GM23338 (cell line): ENCODE measurements at regions not wholly inside any gene's neighbourhood (a gene's known extent, or its start where the extent isn't known, plus 50 kb on each side); places are given as distances from the start of the nearest gene placed in this dataset.

Experiments used
- ATAC-seq: fragments of 200-7000 bp; cut with Tn5 transposase; 3 replicates; pipeline ENCODE4 v1.9.1; 2020
- DNase-seq: peaks from one replicate; pipeline ENCODE4 v3.0.0-alpha.2; 2015; ENCODE audit warnings: low spot score
- H2AFZ ChIP-seq: fragments of 200-600 bp; sonication (generic); 2 replicates; pipeline ENCODE4 v1.8.0; 2016; ENCODE audit warnings: antibody characterized with exemption, mild to moderate bottlenecking, moderate library complexity
- H3F3A ChIP-seq: fragments of 200-600 bp; sonication (generic); replicated peaks from 2 replicates; pipeline ENCODE4 v1.8.0; 2017; ENCODE audit warnings: antibody characterized with exemption, mixed run types, low read depth
- H3K27ac ChIP-seq: fragments of 200-600 bp; sonication (generic); 2 replicates; pipeline ENCODE4 v1.6.1; 2016; ENCODE audit warnings: low read depth
- H3K27me3 ChIP-seq: fragments of 200-600 bp; sonication (generic); 2 replicates; pipeline ENCODE4 v1.8.0; 2016; ENCODE audit warnings: mild to moderate bottlenecking, mixed run types, moderate library complexity; ENCODE audit not compliant: insufficient read depth
- H3K36me3 ChIP-seq: fragments of 200-600 bp; sonication (generic); 2 replicates; pipeline ENCODE4 v1.8.0; 2016; ENCODE audit warnings: mild to moderate bottlenecking; ENCODE audit not compliant: insufficient read depth
- H3K4me1 ChIP-seq: fragments of 200-600 bp; sonication (generic); 2 replicates; pipeline ENCODE4 v1.8.0; 2016; ENCODE audit warnings: mild to moderate bottlenecking, moderate library complexity; ENCODE audit not compliant: insufficient read depth
- H3K4me2 ChIP-seq: fragments of 200-600 bp; sonication (generic); 2 replicates; pipeline ENCODE4 v1.7.1; 2017; ENCODE audit warnings: mixed run types
- H3K4me3 ChIP-seq: fragments of 200-600 bp; sonication (generic); 2 replicates; pipeline ENCODE4 v1.6.1; 2016; ENCODE audit warnings: mixed run types
- H3K79me2 ChIP-seq: fragments of 200-600 bp; sonication (generic); replicated peaks from 2 replicates; pipeline ENCODE4 v1.8.0; 2017; ENCODE audit warnings: mild to moderate bottlenecking; ENCODE audit not compliant: insufficient read depth
- H3K9me2 ChIP-seq: fragments of 200-600 bp; sonication (generic); 2 replicates; pipeline ENCODE4 v1.8.0; 2017; ENCODE audit not compliant: insufficient read depth
- H4K20me1 ChIP-seq: fragments of 200-600 bp; sonication (generic); replicated peaks from 2 replicates; pipeline ENCODE4 v1.8.0; 2017; ENCODE audit warnings: mild to moderate bottlenecking; ENCODE audit not compliant: insufficient read depth
- H3K27ac Mint-ChIP-seq: 2 replicates; pipeline ENCODE4 v1.8.0; 2020; ENCODE audit warnings: inconsistent platforms, mild to moderate bottlenecking, moderate library complexity, mixed read lengths
- H3K27me3 Mint-ChIP-seq: 3 replicates; pipeline ENCODE4 v1.8.0; 2022; ENCODE audit warnings: low read depth, mild to moderate bottlenecking, moderate library complexity, mixed read lengths, inconsistent platforms; ENCODE audit not compliant: insufficient read depth, poor library complexity
- H3K36me3 Mint-ChIP-seq: 3 replicates; pipeline ENCODE4 v1.8.0; 2021; ENCODE audit warnings: low read depth, mild to moderate bottlenecking, inconsistent platforms, moderate library complexity, mixed read lengths
- H3K4me1 Mint-ChIP-seq: 3 replicates; pipeline ENCODE4 v1.8.0; 2020; ENCODE audit warnings: mild to moderate bottlenecking, inconsistent platforms, mixed read lengths
- H3K4me3 Mint-ChIP-seq: 3 replicates; pipeline ENCODE4 v1.8.0; 2021; ENCODE audit warnings: moderate library complexity, mild to moderate bottlenecking, inconsistent platforms, mixed read lengths
- H3K9me3 Mint-ChIP-seq: 3 replicates; pipeline ENCODE4 v1.8.0; 2020; ENCODE audit warnings: moderate library complexity, mild to moderate bottlenecking, inconsistent platforms, mixed read lengths
- CREB1 ChIP-seq: fragments of 250-450 bp; sonication (Bioruptor Pico); IDR thresholded peaks from 2 replicates; pipeline ENCODE4 v1.5.0; 2020; ENCODE audit warnings: low read depth, mild to moderate bottlenecking, moderate library complexity
- EZH2 ChIP-seq: fragments of 200-600 bp; sonication (generic); IDR thresholded peaks from one replicate; pipeline ENCODE4 v1.8.0; 2017; ENCODE audit warnings: antibody characterized with exemption, mild to moderate bottlenecking, low read depth; ENCODE audit not compliant: unreplicated experiment
- JUNB ChIP-seq: IDR thresholded peaks from one replicate; pipeline ENCODE4 v1.6.1; 2016; ENCODE audit warnings: antibody characterized with exemption; ENCODE audit not compliant: unreplicated experiment
- POLR2AphosphoS5 ChIP-seq: IDR thresholded peaks from 2 replicates; pipeline ENCODE4 v1.6.1; 2016; ENCODE audit warnings: antibody characterized with exemption, low read depth
- REST ChIP-seq: IDR thresholded peaks from one replicate; pipeline ENCODE4 v1.6.1; 2018; ENCODE audit warnings: antibody characterized with exemption; ENCODE audit not compliant: unreplicated experiment
- STAT1 ChIP-seq: IDR thresholded peaks from one replicate; pipeline ENCODE4 v1.6.1; 2016; ENCODE audit warnings: antibody characterized with exemption; ENCODE audit not compliant: unreplicated experiment
- TF ChIP-seq, protein P1 (sequence below): fragments of 250-450 bp; sonication (Bioruptor Pico); IDR thresholded peaks from 2 replicates; pipeline ENCODE4 v1.5.0; 2020; ENCODE audit warnings: mild to moderate bottlenecking, moderate library complexity
- TF ChIP-seq, protein P2 (sequence below), 2 experiments: fragments of 200-600 bp in 1 of 2; sonication (generic) in 1 of 2; conservative IDR thresholded peaks; 2 replicates each; pipeline versions ENCODE4 v1.5.1 to v1.6.1; 2016 to 2017; ENCODE audit warnings: antibody characterized with exemption in 2 of 2, low read depth in 2 of 2, mild to moderate bottlenecking in 2 of 2, moderate library complexity in 1 of 2

GRCh38 chr4:130901321-130901720, 1805.4 kb downstream of the C4orf33 start:
- Histone ChIP-seq H3K9me2 (no peaks in the 10 kb centered on the region), H3K4me1 (no peaks in the 10 kb centered on the region), H4K20me1 (no peaks in the 10 kb centered on the region), H3K27ac (no peak overlapping the region), H3K36me3 (no peaks in the 10 kb centered on the region), H2AFZ (no peak overlapping the region), H3F3A (no peaks in the 10 kb centered on the region), H3K27me3 (no peaks in the 10 kb centered on the region), H3K4me3 (no peak overlapping the region), H3K4me2 (no peak overlapping the region), H3K79me2 (no peaks in the 10 kb centered on the region)
- Mint-ChIP-seq H3K9me3 (no peaks in the 10 kb centered on the region), H3K36me3 (no peaks in the 10 kb centered on the region), H3K4me1 (no peaks in the 10 kb centered on the region), H3K27ac (no peak overlapping the region), H3K4me3 (no peak overlapping the region), H3K27me3 (no peaks in the 10 kb centered on the region)
- ATAC-seq = no peak
- no peak for TF ChIP-seq CREB1 (CRISPR knock-in tag)
- no peak for TF ChIP-seq REST
- no peak for TF ChIP-seq STAT1
- TF ChIP-seq, protein P1, sequence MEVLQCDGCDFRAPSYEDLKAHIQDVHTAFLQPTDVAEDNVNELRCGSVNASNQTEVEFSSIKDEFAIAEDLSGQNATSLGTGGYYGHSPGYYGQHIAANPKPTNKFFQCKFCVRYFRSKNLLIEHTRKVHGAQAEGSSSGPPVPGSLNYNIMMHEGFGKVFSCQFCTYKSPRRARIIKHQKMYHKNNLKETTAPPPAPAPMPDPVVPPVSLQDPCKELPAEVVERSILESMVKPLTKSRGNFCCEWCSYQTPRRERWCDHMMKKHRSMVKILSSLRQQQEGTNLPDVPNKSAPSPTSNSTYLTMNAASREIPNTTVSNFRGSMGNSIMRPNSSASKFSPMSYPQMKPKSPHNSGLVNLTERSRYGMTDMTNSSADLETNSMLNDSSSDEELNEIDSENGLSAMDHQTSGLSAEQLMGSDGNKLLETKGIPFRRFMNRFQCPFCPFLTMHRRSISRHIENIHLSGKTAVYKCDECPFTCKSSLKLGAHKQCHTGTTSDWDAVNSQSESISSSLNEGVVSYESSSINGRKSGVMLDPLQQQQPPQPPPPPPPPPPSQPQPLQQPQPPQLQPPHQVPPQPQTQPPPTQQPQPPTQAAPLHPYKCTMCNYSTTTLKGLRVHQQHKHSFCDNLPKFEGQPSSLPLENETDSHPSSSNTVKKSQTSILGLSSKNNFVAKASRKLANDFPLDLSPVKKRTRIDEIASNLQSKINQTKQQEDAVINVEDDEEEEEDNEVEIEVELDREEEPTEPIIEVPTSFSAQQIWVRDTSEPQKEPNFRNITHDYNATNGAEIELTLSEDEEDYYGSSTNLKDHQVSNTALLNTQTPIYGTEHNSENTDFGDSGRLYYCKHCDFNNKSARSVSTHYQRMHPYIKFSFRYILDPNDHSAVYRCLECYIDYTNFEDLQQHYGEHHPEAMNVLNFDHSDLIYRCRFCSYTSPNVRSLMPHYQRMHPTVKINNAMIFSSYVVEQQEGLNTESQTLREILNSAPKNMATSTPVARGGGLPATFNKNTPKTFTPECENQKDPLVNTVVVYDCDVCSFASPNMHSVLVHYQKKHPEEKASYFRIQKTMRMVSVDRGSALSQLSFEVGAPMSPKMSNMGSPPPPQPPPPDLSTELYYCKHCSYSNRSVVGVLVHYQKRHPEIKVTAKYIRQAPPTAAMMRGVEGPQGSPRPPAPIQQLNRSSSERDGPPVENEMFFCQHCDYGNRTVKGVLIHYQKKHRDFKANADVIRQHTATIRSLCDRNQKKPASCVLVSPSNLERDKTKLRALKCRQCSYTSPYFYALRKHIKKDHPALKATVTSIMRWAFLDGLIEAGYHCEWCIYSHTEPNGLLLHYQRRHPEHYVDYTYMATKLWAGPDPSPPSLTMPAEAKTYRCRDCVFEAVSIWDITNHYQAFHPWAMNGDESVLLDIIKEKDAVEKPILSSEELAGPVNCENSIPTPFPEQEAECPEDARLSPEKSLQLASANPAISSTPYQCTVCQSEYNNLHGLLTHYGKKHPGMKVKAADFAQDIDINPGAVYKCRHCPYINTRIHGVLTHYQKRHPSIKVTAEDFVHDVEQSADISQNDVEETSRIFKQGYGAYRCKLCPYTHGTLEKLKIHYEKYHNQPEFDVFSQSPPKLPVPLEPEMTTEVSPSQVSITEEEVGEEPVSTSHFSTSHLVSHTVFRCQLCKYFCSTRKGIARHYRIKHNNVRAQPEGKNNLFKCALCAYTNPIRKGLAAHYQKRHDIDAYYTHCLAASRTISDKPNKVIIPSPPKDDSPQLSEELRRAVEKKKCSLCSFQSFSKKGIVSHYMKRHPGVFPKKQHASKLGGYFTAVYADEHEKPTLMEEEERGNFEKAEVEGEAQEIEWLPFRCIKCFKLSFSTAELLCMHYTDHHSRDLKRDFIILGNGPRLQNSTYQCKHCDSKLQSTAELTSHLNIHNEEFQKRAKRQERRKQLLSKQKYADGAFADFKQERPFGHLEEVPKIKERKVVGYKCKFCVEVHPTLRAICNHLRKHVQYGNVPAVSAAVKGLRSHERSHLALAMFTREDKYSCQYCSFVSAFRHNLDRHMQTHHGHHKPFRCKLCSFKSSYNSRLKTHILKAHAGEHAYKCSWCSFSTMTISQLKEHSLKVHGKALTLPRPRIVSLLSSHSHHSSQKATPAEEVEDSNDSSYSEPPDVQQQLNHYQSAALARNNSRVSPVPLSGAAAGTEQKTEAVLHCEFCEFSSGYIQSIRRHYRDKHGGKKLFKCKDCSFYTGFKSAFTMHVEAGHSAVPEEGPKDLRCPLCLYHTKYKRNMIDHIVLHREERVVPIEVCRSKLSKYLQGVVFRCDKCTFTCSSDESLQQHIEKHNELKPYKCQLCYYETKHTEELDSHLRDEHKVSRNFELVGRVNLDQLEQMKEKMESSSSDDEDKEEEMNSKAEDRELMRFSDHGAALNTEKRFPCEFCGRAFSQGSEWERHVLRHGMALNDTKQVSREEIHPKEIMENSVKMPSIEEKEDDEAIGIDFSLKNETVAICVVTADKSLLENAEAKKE = no peak
- TF ChIP-seq, protein P2, sequence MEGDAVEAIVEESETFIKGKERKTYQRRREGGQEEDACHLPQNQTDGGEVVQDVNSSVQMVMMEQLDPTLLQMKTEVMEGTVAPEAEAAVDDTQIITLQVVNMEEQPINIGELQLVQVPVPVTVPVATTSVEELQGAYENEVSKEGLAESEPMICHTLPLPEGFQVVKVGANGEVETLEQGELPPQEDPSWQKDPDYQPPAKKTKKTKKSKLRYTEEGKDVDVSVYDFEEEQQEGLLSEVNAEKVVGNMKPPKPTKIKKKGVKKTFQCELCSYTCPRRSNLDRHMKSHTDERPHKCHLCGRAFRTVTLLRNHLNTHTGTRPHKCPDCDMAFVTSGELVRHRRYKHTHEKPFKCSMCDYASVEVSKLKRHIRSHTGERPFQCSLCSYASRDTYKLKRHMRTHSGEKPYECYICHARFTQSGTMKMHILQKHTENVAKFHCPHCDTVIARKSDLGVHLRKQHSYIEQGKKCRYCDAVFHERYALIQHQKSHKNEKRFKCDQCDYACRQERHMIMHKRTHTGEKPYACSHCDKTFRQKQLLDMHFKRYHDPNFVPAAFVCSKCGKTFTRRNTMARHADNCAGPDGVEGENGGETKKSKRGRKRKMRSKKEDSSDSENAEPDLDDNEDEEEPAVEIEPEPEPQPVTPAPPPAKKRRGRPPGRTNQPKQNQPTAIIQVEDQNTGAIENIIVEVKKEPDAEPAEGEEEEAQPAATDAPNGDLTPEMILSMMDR (conservative IDR thresholded peaks at IDR 0.05; ENCODE audit: low read depth in 2 of 2) = no peak
- TF ChIP-seq JUNB = no peak
- TF ChIP-seq POLR2AphosphoS5 = no peak
- no peak for TF ChIP-seq EZH2
- no peak for DNase-seq
